GM18858 (cell line): ENCODE measurements at regions not wholly inside any gene's neighbourhood (a gene's known extent, or its start where the extent isn't known, plus 50 kb on each side); places are given as distances from the start of the nearest gene placed in this dataset.

Experiments used
- ATAC-seq: cut with Tn5 transposase; IDR thresholded peaks from one replicate; pipeline ENCODE4 v1.9.1; 2021; ENCODE audit not compliant: unreplicated experiment

DNA sequence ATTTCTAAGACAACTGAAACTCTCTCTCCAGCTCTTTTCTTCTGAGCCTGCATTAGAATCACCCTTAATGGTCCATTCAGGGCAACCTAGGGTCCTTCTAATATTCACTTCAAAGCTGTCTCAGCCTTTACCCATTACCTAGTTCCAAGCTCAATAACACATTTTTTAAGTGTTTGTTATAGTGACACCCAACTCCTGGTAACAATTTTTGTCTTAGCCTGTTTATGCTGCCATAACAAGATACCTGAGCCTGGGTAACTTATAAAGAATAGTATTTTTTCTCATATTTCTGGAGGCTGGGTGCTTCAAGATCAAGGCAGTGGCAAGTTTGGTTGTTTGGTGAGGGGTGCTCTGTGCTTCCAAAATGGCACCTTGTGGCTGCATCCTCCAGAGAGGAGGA is 531.5 kb upstream of the USP24 start:
- no peak for ATAC-seq

DNA sequence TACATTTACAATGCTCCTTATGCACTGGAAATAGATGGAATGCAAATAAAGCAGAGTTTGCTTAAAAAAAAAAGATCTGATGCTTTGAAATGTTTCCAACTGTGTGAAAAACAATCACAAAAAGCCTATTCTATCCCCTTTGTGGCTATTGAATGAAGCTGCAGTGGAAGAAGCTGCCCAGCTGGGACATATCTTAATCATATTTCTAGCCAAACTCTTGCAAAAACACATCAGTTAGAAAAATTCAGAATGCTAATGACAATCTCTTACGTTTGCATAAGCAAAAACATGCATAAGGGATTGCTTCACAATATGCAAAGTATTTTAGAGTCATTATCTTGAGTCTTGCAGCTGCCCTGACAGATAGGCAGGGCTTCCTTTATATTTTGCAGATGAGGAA is 526.4 kb upstream of the USP24 start:
- no peak for ATAC-seq

DNA sequence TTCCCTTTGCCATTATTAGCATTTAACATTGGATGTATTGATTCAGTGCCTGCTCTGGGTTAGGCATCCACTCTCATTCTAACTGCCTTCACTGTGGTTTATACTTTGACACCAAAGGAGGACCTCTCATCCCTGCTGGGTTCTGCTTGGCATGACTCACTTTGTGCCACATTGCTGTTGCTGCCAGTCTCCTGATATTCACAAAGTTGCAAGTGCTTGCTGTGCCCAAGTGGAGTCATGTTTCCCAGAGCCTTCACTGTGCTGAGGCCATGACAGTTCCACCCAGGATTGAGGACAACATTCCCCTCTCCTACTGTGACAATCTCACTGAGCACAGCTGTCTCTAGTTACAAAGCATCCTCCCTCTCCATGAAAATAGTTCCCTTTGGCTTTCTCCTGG is 519.9 kb upstream of the USP24 start:
- no peak for ATAC-seq

DNA sequence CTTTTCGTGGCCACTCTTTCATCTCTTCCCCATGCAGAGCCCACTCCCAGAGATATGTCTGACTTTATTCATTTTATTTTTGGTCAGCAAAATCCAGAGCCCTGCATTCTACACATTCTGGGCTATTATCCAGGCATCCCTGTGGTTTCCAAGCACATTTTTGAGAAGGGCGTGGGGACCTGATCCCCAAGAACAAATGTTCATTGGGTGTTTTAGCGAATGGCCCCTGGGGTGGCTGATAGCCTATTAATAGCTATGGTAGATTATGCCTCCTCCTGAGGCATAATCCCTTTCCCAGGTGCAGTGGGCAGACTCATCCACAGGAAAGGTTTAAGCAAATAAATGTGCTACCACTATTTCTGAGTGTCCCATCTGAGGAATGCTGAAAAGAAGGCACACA is 511.8 kb upstream of the USP24 start:
- no peak for ATAC-seq

DNA sequence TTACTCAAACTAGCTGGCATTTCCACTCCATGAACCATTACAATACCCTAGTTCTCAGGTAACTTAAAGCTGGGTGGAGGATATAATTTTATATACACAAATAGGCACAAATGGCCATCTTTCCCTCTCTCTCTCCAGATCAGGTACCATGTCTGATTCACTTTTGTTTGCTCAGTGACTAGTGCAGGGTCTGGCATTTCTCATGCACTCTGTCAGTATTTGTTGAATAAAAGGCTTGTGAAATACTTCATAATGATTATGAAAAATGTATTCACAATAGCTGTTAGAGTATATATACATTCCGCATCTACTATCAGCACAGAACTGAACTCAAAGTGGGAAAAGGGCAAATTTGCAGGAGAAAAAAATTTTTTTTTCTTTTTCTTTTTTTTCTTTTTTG is 510.2 kb upstream of the USP24 start:
- no peak for ATAC-seq

DNA sequence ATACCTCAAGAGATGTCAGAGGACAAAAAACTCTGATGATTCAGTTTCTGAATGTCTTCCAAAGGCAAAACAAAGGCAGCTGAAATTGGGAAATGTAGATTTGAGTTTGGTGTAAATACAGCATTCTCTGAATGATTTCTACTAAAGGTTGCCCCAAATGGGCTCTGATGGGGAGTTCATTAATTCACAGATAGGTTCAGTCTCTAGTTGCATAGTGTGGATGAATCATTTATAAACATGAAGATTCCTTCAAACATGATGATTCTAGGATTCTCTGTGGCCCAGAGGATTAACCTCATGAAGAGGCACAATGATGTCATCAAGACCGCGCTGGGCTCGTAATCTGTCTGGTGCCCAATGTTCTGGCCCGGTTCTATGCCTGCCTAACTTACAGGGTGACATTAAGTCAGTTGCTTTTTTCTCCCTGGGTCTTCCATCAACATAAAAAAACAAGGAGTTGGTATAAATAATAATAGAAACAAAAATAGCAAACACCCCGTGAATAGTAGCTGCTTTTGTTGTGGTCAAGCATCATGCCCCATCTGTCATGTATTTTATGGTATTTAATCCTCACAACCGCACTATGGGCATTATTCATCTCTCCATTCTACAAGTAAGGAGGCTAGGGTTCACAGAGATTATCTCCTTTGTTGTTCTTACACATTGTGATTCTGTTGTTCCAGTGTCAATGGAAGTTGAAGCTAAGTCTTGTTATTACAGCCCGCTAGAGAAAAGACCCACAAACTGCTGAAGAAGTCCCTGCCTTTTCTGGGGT is 509.6 kb upstream of the USP24 start:
- ATAC-seq: no peak

DNA sequence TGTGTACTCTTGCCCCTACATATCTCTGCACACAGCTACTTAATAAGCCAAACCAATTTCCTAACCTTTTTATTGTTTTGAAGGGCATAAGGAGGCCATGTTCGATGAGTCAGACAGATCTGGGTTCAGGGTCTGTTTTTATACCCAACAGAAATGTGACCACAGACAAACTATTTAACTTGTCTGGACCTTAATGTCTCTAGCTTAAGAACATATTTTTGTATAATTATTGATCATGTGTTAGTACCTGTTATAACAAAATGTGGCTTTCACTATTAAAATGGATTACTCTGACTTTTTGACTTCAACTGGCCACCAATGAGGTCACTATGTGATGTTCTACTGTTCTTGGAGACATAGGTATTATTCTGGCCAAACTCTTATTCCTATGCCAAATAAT is 507.8 kb upstream of the USP24 start:
- no peak for ATAC-seq

DNA sequence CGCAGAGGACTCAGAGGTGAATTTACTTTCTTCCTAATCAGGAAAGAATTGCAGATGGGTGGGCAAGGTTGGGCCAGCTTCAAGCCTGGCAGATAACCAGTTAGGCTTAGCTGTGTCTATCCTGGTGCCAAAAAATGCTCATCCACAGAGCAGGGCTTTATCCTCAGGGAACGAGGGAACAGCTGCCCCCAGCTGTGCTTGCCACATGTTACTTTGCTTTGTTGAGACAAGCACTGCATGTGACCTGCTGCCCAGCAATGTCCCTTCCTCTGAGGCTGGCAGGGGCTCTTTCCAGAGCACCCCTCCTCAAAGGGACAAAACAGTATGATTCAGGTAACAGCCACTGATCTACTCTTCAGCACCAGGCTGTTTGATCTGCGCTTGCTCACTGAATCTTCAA is 505.1 kb upstream of the USP24 start:
- ATAC-seq: no peak

DNA sequence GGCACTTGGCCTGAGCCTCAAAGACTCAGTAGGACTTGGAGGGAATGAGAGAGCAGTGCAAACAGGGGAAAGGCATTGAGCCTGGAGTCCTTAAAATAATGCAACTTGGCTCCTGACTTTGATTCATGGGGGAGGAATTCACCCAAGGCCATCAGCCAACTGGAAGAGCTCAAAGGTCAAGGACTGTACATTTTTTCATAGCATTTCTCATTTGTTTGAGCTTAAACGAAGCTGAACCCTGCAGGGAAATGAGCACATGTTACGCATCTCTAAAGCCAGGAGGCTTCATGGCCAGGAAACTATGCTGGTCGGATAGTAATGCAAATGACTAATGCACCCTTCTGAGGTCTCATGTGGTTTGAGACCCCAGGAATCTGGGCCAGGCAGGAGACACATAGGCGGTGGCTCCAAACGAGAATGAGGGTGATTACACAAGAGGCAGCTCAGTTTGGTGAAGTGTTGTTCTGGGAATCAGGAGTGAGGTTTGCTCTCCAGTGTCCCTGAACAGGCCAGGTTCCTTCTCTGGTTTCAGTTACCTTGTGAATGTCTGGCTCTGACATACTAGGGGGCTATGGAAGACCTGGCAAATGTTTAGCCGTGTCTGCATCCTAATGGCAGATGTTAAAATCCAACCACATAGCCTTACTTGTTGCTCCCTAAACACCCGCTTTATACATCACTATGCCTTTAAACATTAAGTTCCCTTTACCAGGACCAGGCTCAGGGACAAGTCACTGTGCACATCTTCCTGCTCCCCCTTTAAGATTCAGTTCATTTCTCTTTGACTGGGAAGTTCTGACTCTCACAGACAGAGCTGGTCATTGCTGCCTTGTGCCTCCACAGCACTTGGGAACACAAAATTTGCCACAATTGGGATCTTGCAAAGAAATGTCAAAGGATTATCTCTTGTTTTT is 503.9 kb upstream of the USP24 start:
- ATAC-seq: no peak

DNA sequence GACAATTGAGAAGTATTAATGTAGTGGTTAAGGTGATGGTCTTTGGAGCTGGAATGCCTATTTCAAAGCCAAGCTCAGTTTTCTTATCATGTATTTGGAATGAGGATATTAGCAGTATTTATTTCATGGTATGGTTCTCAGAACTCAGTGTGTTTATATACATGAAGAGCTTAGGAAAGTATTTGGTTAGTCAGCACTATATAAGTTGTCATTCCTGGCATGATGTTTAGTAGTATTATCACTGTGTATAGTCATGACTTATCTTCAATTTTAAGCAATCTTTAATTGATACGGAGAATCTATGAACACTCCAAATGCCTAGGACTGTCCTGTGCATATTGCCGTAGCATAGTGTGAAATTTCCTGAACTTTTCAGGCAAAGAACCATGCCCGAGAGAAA is 501.9 kb upstream of the USP24 start:
- ATAC-seq: no peak

DNA sequence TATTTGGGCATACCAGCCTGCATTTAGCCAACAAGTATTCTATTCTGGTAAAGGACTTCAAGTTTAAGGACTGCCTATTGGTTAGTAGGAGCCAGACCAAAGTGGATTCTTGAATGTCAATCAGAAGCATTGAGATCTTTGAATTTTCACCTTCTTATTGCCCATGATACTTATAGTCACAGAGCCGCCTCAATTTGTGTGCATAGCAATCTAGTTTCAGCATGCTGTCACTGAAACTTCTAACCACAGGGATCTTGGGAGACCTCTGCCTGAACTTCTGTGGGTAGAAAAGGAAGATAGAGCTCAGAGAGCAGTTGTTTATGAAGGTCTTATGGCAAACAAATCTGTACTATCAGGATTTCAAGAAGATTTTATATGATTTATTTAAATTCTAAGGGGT is 501.4 kb upstream of the USP24 start:
- no peak for ATAC-seq

DNA sequence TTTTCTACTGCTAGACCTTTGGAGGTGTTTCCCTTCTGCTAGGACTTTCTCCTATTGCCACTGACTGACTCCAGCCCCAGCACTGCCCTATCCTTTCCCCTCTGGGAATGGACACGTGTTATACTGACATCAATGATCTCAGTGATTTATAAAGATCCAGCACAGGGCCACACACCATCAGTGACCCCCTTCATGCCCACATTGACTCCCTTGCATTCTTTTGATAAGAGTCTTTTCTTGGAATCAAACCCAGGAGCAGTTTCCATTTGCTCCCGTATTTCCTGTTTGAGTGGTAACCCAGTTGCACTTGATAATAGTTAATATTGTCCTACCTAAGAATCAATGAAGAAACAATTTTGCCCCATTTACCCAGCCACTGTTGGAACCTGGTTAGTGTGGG is 501.0 kb upstream of the USP24 start:
- ATAC-seq: no peak

DNA sequence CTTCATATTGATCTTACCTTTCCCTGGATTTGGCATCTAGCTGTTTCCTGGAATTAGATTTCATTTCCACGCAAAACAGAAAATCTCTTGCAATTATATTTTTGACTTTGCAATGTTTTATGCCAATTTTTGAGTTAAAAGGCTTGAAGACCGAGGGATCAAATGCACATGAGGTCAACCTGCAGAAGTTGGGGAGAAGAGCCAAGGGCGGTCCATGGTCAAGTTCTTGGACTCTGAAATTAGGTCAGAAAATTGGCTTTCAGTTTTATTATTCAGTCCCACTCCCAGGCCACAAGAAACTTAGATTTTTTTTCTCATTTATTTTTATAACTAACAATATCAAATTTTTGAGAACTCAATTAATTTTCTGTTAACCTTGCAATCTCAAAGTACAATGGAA is 499.1 kb upstream of the USP24 start:
- ATAC-seq: no peak

DNA sequence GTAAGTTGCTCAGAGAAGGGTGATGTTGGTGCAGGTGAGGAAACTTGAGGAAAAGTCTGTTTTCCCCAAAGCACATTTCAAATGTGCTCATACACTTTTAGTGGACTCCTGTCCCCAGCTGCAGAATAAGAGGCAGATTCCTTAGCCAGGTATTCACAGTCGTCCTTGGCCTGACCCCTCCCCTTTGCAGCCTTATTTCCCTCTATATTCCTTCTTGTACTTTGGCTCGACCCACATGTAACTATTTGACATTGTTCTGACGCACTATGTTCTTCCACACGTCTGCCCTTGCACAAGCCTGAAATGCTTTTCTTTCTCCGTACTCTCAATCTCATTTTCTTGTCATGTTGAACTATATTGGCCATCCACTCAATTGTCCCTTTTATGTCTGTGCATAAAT is 498.4 kb upstream of the USP24 start:
- no peak for ATAC-seq

DNA sequence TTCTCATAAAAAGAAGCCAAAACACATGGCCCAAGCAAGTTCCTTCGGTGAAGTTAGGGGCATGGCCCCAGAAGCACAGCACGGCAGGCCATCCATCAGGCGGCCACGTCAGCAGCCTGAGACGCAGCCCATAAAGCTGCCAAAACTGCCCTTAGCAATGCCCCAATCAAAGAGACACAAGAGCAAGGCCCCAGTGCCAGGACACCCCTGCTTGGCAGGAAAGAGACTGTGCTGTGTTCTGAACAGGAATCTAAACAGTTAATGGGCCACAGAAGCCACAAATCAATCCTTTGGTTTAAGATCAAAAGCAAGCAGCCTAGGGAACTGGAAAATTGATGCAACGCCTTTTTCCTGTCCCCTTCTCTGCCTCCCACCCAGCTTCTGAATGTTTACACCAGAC is 497.0 kb upstream of the USP24 start:
- no peak for ATAC-seq

DNA sequence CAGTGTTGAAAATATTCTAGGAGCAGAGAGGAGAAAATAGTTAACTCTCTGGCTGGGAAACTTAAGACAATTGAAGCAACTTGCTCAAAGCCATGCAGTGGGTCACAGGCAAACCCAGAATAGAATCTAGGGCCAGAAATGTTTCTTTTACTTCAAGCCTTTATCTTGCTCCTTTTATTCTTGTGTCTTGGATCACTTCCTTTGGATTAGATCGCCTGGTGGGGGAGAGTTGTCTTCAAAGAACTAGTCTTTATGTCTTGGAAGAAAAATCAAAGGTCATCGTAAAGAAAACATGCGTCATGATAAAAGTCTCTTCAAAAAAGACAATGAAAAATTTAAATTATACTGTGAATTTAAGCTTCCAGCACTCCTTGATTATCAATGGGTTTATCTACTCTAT is 493.6 kb upstream of the USP24 start:
- ATAC-seq: no peak

DNA sequence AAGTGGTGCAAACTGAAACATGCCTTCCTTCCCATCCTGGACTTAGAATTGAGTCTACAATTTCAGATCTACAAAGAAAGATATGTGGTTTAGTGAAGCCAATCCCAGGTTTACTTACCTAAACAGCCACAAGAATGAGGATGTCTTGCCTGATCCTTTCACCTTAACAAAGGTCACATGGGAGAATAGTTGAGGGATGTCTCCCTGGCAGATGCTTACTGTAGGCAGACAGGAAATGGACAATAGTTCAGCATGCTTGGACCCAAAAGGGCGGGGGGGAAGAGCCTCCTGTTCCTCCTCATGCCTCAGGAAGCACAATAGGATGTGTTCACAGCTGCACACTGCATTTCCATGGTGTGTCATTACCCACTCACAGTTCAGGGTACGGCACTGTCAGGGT is 492.7 kb upstream of the USP24 start:
- no peak for ATAC-seq

DNA sequence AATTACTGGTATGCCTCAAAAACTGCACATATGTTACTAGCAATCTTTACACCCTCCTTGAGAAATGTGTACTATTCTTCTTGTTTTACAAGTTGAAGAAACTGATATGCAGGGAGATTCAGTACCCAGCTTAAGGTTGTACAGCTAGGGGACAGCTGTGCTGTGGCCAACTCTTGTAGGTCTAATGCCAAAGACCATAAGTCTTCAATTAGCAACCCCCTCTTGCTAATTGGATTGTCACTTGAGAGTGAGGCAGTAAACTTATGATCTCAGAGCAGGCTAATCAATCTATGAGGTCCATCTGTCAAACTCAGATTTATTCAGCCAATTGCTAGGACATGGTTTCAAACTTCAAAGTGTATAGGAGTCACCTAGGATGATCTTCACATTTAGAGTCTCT is 492.0 kb upstream of the USP24 start:
- ATAC-seq: no peak

DNA sequence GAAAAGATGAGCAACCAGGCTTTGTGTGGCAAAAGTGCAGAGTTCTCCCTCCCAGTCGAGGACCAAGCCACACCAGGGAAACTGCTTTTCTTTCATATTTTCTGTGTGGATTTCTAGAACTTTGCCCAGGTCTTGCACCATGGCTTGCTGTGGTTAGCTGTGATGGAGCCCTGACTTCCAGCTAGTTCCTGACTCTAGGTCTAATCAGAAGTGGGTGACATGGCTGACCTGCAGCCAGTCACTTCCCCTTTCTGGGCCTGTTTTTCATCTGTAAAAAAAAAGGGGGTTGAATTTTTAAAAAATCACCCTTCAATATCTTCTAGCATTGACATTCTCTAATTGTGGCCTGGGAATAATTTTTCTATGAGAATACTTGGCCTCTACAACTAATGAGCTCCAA is 491.2 kb upstream of the USP24 start:
- ATAC-seq: no peak

DNA sequence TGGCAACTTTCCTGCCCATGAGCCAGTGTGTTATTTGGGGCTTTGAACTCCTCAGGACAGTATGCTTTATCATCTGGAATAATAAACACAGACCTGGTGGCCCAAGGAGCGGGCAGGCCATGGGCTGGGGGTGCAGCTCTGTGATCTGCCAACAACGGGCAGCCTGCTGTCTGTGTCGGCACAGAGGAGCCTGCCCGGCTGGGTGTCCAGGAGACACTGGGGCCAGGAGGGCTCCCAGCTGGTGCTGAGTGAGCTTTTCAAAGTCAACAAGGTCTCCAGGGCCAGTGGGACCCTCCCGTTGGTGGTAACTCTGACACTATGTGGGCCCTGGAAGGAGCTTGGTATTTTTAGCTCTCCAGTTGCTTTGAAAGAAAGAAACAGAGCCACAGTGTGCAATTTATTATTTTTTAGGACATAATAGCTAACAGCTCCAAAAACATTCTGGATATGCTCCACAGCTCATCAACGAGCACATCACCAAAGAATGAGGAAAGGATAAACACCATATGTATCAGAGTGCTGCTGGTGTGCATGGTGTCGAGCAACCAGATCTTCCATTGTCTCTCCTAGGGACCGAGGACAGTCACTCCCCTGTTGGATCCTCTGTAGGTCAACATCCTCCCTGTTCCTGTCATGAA is 488.7 kb upstream of the USP24 start:
- no peak for ATAC-seq

DNA sequence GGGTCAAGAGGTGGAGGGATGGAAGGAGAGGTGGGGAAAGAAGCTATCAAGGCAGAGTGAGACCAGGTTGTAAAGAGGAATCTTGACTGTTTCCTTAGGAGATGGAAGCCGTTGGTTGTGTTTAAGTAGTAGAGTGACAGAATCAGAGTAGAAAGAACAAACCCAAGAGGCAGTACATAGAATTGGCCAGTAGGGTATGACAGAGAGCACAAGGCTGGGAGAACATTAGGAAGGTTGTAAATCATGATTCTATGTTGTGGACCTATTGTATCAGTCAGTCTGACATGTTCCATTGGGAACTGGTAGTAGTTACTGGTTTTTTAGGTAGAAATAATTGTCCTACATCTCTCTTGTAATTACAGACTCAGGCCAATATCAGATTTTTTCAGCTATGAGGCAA is 486.9 kb upstream of the USP24 start:
- ATAC-seq: peak; percentile 86
